ENCODE measurements at regions not wholly inside any gene's neighbourhood (a gene's known extent, or its start where the extent isn't known, plus 50 kb on each side); places are given as distances from the start of the nearest gene placed in this dataset.

- TF ChIP-seq EZH2phosphoT487 (IDR thresholded peaks at IDR 0.05; ENCODE audit: borderline replicate concordance) (no peak), CTCF (conservative IDR thresholded peaks at IDR 0.05; ENCODE audit: low read length) (no peak)
These were observed 130.7 kb upstream of the PWP1 start for GRCh38 chr12:107554941-107555340.

GRCh38 chr12:107557026-107557425, 128.6 kb upstream of the PWP1 start:
- TF ChIP-seq EZH2phosphoT487 (IDR thresholded peaks at IDR 0.05; ENCODE audit: borderline replicate concordance) (no peak), CTCF (conservative IDR thresholded peaks at IDR 0.05; ENCODE audit: low read length) (no peak)

More at GRCh38 chr12:107554941-107555340, 130.7 kb upstream of the PWP1 start:
- H3F3A ChIP-seq (ENCODE audit: low read depth) = no peaks in the 10 kb centered on the region
- no peak overlapping the region for H3K4me3 ChIP-seq (ENCODE audit: low read length, poor library complexity, severe bottlenecking)
- no peak overlapping the region for H2AFZ ChIP-seq (ENCODE audit: low read length)
- H4K20me1 ChIP-seq (ENCODE audit: insufficient read depth, low read length, poor library complexity, severe bottlenecking) = no peaks in the 10 kb centered on the region
- H3K4me1 ChIP-seq (ENCODE audit: insufficient read depth, low read length, poor library complexity, severe bottlenecking) = peaks cover under 1% of the 10 kb centered on the region
- H3K9me3 ChIP-seq (ENCODE audit: insufficient read depth, low read depth, low read length) = no peaks in the 10 kb centered on the region
- no peaks in the 10 kb centered on the region for H3K27me3 ChIP-seq (ENCODE audit: insufficient read depth, low read length, poor library complexity, severe bottlenecking)
- H3K9ac ChIP-seq (ENCODE audit: low read depth, low read length, poor library complexity, severe bottlenecking) = no peak overlapping the region
- H3K4me2 ChIP-seq (ENCODE audit: low read depth, low read length, poor library complexity, severe bottlenecking) = no peak overlapping the region
- no peaks in the 10 kb centered on the region for H3K36me3 ChIP-seq (ENCODE audit: insufficient read depth, low read length)
- H3K9me2 ChIP-seq (replicated peaks; ENCODE audit: low read depth, low read length) = no peaks in the 10 kb centered on the region
- H3K79me2 ChIP-seq (ENCODE audit: insufficient read depth, low read length) = no peaks in the 10 kb centered on the region

GRCh38 chr12:107557589-107558100, 128.0 kb upstream of the PWP1 start:
- H3F3A ChIP-seq (ENCODE audit: low read depth) = no peaks in the 10 kb centered on the region
- no peak overlapping the region for H3K4me2 ChIP-seq (ENCODE audit: low read depth, low read length, poor library complexity, severe bottlenecking)
- H3K9me2 ChIP-seq (replicated peaks; ENCODE audit: low read depth, low read length) = no peaks in the 10 kb centered on the region
- no peak overlapping the region for H3K4me3 ChIP-seq (ENCODE audit: low read length, poor library complexity, severe bottlenecking)
- H3K4me1 ChIP-seq (ENCODE audit: insufficient read depth, low read length, poor library complexity, severe bottlenecking) = peaks cover 6% of the 10 kb centered on the region
- no peak overlapping the region for H2AFZ ChIP-seq (ENCODE audit: low read length)
- H3K79me2 ChIP-seq (ENCODE audit: insufficient read depth, low read length) = no peaks in the 10 kb centered on the region
- H3K9ac ChIP-seq (ENCODE audit: low read depth, low read length, poor library complexity, severe bottlenecking) = no peak overlapping the region
- H4K20me1 ChIP-seq (ENCODE audit: insufficient read depth, low read length, poor library complexity, severe bottlenecking) = no peaks in the 10 kb centered on the region
- no peaks in the 10 kb centered on the region for H3K27me3 ChIP-seq (ENCODE audit: insufficient read depth, low read length, poor library complexity, severe bottlenecking)
- H3K9me3 ChIP-seq (ENCODE audit: insufficient read depth, low read depth, low read length) = no peaks in the 10 kb centered on the region
- TF ChIP-seq EZH2phosphoT487 (IDR thresholded peaks at IDR 0.05; ENCODE audit: borderline replicate concordance) = no peak
- no peak for TF ChIP-seq CTCF (conservative IDR thresholded peaks at IDR 0.05; ENCODE audit: low read length)
- H3K36me3 ChIP-seq (ENCODE audit: insufficient read depth, low read length) = no peaks in the 10 kb centered on the region

More at GRCh38 chr12:107557026-107557425, 128.6 kb upstream of the PWP1 start:
- Histone ChIP-seq H3K4me2 (ENCODE audit: low read depth, low read length, poor library complexity, severe bottlenecking) (no peak overlapping the region), H3K36me3 (ENCODE audit: insufficient read depth, low read length) (no peaks in the 10 kb centered on the region), H3F3A (ENCODE audit: low read depth) (no peaks in the 10 kb centered on the region), H3K27me3 (ENCODE audit: insufficient read depth, low read length, poor library complexity, severe bottlenecking) (no peaks in the 10 kb centered on the region), H2AFZ (ENCODE audit: low read length) (no peak overlapping the region), H3K9me2 (replicated peaks; ENCODE audit: low read depth, low read length) (no peaks in the 10 kb centered on the region), H3K79me2 (ENCODE audit: insufficient read depth, low read length) (no peaks in the 10 kb centered on the region), H3K4me3 (ENCODE audit: low read length, poor library complexity, severe bottlenecking) (no peak overlapping the region), H4K20me1 (ENCODE audit: insufficient read depth, low read length, poor library complexity, severe bottlenecking) (no peaks in the 10 kb centered on the region), H3K9me3 (ENCODE audit: insufficient read depth, low read depth, low read length) (no peaks in the 10 kb centered on the region), H3K4me1 (ENCODE audit: insufficient read depth, low read length, poor library complexity, severe bottlenecking) (peaks cover 6% of the 10 kb centered on the region), H3K9ac (ENCODE audit: low read depth, low read length, poor library complexity, severe bottlenecking) (no peak overlapping the region)
